ENCODE measurements at regions not wholly inside any gene's neighbourhood (a gene's known extent, or its start where the extent isn't known, plus 50 kb on each side); places are given as distances from the start of the nearest gene placed in this dataset.

GRCh38 chr6:126461045-126461444, 121.1 kb downstream of the CENPW start:
- TF ChIP-seq POLR2AphosphoS5 (IDR thresholded peaks at IDR 0.05; ENCODE audit: low read depth) (no peak), CTCF (conservative IDR thresholded peaks at IDR 0.05; ENCODE audit: low read depth in 2 of 2) (no peak), EZH2 (IDR thresholded peaks at IDR 0.05; ENCODE audit: low read depth, unreplicated experiment) (no peak), REST (IDR thresholded peaks at IDR 0.05; ENCODE audit: unreplicated experiment) (no peak), CREB1 (CRISPR knock-in tag; IDR thresholded peaks at IDR 0.05; ENCODE audit: low read depth) (no peak), NANOG (IDR thresholded peaks at IDR 0.05; ENCODE audit: borderline replicate concordance) (no peak), ZNF331 (CRISPR knock-in tag; IDR thresholded peaks at IDR 0.05; ENCODE audit: low read depth) (no peak), EZH2phosphoT487 (IDR thresholded peaks at IDR 0.05; ENCODE audit: unreplicated experiment) (no peak), JUNB (IDR thresholded peaks at IDR 0.05; ENCODE audit: unreplicated experiment) (no peak), STAT1 (IDR thresholded peaks at IDR 0.05; ENCODE audit: unreplicated experiment) (no peak), ETS1 (IDR thresholded peaks at IDR 0.05) (no peak), ZNF114 (CRISPR knock-in tag; IDR thresholded peaks at IDR 0.05) (no peak), ZNF462 (CRISPR knock-in tag; IDR thresholded peaks at IDR 0.05) (no peak)
